Cardiac muscle cell (in vitro differentiated cells and primary cell): ENCODE measurements at regions not wholly inside any gene's neighbourhood (a gene's known extent, or its start where the extent isn't known, plus 50 kb on each side); places are given as distances from the start of the nearest gene placed in this dataset.

ENCODE experiments used
- DNase-seq, 2 donors: peaks; one replicate each; pipeline versions ENCODE4 v3.0.0 to v3.0.0-alpha.2; 2010 to 2017; ENCODE audit warnings: low read depth in 1 of 2, low spot score in 1 of 2
- H3K27ac ChIP-seq: fragments of 200-600 bp; sonication (generic); 2 replicates; pipeline ENCODE4 v1.5.1; 2016
- H3K27me3 ChIP-seq: fragments of 200-600 bp; sonication (generic); 2 replicates; pipeline ENCODE4 v1.6.0; 2016; ENCODE audit warnings: control low read depth
- H3K36me3 ChIP-seq: fragments of 200-600 bp; sonication (generic); 2 replicates; pipeline ENCODE4 v1.5.1; 2016; ENCODE audit warnings: control low read depth
- H3K4me1 ChIP-seq: fragments of 200-600 bp; sonication (generic); 2 replicates; pipeline ENCODE4 v1.8.1; 2017; ENCODE audit warnings: low read depth, mild to moderate bottlenecking, mixed run types
- H3K4me3 ChIP-seq: fragments of 200-600 bp; sonication (generic); 2 replicates; pipeline ENCODE4 v1.5.1; 2016; ENCODE audit warnings: mild to moderate bottlenecking
- H3K9me3 ChIP-seq: fragments of 200-600 bp; sonication (generic); 2 replicates; pipeline ENCODE4 v1.5.1; 2017; ENCODE audit warnings: low read depth, mild to moderate bottlenecking, control low read depth
- TF ChIP-seq, protein P1 (sequence below): IDR thresholded peaks from 2 replicates; pipeline ENCODE4 v1.5.1; 2012; ENCODE audit warnings: low read depth, mild to moderate bottlenecking, low read length

DNA sequence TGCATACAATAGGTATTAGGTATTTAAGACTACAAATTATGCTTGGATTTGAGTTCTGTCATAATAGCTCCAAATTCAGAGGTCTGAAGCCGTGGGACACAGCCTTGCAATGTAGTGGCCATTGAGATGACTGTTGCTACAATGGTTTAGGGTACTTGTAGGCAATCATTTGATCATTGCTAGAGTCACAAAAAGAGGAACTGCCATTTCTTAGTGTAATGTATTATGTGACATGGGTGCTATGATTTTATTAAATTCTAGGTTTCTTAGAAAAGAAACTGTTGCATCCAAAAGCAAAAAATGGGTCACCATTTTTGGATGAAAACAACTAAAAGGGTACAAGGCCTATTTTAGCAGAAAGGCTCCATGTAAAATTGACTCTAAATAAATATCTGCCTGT lies 129.9 kb upstream of the ZNF644 start:
- TF ChIP-seq, protein P1, sequence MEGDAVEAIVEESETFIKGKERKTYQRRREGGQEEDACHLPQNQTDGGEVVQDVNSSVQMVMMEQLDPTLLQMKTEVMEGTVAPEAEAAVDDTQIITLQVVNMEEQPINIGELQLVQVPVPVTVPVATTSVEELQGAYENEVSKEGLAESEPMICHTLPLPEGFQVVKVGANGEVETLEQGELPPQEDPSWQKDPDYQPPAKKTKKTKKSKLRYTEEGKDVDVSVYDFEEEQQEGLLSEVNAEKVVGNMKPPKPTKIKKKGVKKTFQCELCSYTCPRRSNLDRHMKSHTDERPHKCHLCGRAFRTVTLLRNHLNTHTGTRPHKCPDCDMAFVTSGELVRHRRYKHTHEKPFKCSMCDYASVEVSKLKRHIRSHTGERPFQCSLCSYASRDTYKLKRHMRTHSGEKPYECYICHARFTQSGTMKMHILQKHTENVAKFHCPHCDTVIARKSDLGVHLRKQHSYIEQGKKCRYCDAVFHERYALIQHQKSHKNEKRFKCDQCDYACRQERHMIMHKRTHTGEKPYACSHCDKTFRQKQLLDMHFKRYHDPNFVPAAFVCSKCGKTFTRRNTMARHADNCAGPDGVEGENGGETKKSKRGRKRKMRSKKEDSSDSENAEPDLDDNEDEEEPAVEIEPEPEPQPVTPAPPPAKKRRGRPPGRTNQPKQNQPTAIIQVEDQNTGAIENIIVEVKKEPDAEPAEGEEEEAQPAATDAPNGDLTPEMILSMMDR = no peak
- no peaks in the 10 kb centered on the region for H3K4me1 ChIP-seq
- H3K27ac ChIP-seq = no peak overlapping the region
- no peaks in the 10 kb centered on the region for H3K36me3 ChIP-seq
- H3K27me3 ChIP-seq = no peaks in the 10 kb centered on the region
- no peak for DNase-seq
- no peaks in the 10 kb centered on the region for H3K9me3 ChIP-seq
- H3K4me3 ChIP-seq = no peak overlapping the region

- H3K4me1 ChIP-seq = no peaks in the 10 kb centered on the region
- H3K36me3 ChIP-seq = no peaks in the 10 kb centered on the region
- no peak overlapping the region for H3K27ac ChIP-seq
- DNase-seq = no peak
- H3K4me3 ChIP-seq = no peak overlapping the region
- H3K9me3 ChIP-seq = no peaks in the 10 kb centered on the region
- TF ChIP-seq, protein P1 = no peak
- no peaks in the 10 kb centered on the region for H3K27me3 ChIP-seq
Measured at GRCh38 chr1:91148641-91149069, 126.8 kb upstream of the ZNF644 start.

- H3K27ac ChIP-seq = no peak overlapping the region
- H3K4me3 ChIP-seq = no peak overlapping the region
- no peak for DNase-seq
- no peaks in the 10 kb centered on the region for H3K27me3 ChIP-seq
- H3K4me1 ChIP-seq = no peaks in the 10 kb centered on the region
- H3K9me3 ChIP-seq = no peaks in the 10 kb centered on the region
- no peaks in the 10 kb centered on the region for H3K36me3 ChIP-seq
- TF ChIP-seq, protein P1 = no peak
Measured at GRCh38 chr1:91141858-91142257, 120.0 kb upstream of the ZNF644 start.

- H3K4me1 ChIP-seq = no peaks in the 10 kb centered on the region
- H3K36me3 ChIP-seq = no peaks in the 10 kb centered on the region
- no peak for DNase-seq
- H3K4me3 ChIP-seq = no peak overlapping the region
- no peaks in the 10 kb centered on the region for H3K27me3 ChIP-seq
- H3K9me3 ChIP-seq = no peaks in the 10 kb centered on the region
- H3K27ac ChIP-seq = no peak overlapping the region
- TF ChIP-seq, protein P1 = no peak
Measured at GRCh38 chr1:91138959-91139358, 117.1 kb upstream of the ZNF644 start.

DNA sequence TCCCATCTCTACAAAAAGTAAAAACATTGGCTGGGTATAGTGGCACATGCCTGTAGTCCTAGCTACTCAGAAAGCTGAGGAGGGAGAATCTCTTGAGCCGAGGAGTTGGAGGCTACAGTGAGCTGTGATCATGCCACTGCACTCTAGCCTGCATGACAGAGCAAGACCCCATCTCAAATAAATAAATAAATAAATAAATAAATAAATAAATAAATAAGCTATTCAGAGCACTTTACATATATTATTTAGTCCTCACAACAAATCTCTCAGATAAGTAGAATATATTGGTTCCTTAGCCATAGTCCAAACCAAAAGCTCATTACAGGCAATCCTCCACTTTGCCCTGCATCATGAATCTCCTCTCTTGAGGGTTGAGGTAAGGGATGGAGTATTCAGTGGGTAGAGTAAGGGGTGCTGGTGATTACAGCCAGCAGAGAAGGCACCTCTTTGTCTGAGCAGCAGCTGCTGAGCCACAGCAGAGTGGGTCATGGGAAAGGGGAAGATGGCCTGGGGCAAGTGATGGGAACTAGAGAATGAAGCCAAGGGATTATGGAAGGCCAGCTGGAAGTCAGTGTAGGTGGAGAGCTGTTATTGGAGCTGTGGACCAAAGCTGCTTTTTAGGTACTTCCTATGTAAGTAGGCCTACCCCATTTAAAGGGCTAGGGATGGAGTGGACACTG lies 115.5 kb upstream of the ZNF644 start:
- Histone ChIP-seq H3K27me3 (no peaks in the 10 kb centered on the region), H3K9me3 (no peaks in the 10 kb centered on the region), H3K4me3 (no peak overlapping the region), H3K4me1 (no peaks in the 10 kb centered on the region), H3K27ac (no peak overlapping the region), H3K36me3 (no peaks in the 10 kb centered on the region)
- DNase-seq = no peak
- TF ChIP-seq, protein P1 = no peak
